ENCODE measurements at regions not wholly inside any gene's neighbourhood (a gene's known extent, or its start where the extent isn't known, plus 50 kb on each side); places are given as distances from the start of the nearest gene placed in this dataset.

GRCh38 chr3:74370342-74370741, 244.1 kb downstream of the CNTN3 start:
- no peak for DNase-seq (ENCODE audit: low read depth, low spot score)
- H3K4me3 ChIP-seq (ENCODE audit: low read length) = no peak overlapping the region

- H3K4me3 ChIP-seq (ENCODE audit: low read length) = no peak overlapping the region
- DNase-seq (ENCODE audit: low read depth, low spot score) = no peak
Observed at GRCh38 chr3:74366331-74366730, 248.1 kb downstream of the CNTN3 start.

- H3K4me3 ChIP-seq (ENCODE audit: low read length) = no peak overlapping the region
- DNase-seq (ENCODE audit: low read depth, low spot score) = no peak
Observed at GRCh38 chr3:74363346-74363745, 251.1 kb downstream of the CNTN3 start.

DNA sequence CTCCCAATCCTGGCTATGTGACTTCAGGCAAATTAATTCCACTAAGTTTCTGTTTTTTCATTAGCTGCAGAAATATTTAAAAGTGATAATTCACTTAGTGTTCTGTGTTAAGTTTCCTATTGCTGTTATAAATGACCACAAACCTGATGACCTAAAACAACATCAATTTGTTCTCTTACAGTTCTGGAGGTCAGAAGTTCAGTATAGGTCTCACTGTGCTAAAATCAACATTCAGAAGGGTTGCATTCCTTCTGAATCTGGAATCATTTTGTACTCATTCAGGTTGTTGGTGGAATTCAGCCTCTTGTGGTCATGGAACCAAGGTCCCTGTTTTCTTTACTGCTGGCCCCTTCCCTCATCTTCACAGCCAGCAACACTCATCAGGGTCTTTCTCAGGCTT, 254.1 kb downstream of the CNTN3 start:
- DNase-seq (ENCODE audit: low read depth, low spot score) = no peak
- no peak overlapping the region for H3K4me3 ChIP-seq (ENCODE audit: low read length)

DNA sequence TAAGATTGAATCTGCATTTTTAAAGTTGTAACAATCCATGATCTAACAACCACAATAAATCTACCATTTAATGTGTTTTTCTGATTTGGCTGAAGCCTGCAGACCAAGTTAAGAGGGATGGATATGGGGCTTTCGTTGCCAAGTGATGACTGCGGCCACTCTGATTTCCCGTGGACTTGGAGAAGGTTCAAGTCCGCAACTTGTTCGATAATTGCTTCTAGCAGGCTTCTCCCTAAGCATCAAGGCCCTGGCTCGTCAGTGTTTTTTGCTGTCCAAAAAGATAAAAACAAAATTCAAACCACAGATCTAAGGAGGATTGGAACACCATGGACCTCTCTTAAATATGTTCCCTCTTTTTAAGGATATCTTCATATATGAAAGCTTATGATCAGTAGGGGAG, 256.6 kb downstream of the CNTN3 start:
- DNase-seq (ENCODE audit: low read depth, low spot score) = no peak
- H3K4me3 ChIP-seq (ENCODE audit: low read length) = no peak overlapping the region

- H3K4me3 ChIP-seq (ENCODE audit: low read length) = no peak overlapping the region
- DNase-seq (ENCODE audit: low read depth, low spot score) = no peak
Observed at GRCh38 chr3:74353039-74353438, 261.4 kb downstream of the CNTN3 start.

DNA sequence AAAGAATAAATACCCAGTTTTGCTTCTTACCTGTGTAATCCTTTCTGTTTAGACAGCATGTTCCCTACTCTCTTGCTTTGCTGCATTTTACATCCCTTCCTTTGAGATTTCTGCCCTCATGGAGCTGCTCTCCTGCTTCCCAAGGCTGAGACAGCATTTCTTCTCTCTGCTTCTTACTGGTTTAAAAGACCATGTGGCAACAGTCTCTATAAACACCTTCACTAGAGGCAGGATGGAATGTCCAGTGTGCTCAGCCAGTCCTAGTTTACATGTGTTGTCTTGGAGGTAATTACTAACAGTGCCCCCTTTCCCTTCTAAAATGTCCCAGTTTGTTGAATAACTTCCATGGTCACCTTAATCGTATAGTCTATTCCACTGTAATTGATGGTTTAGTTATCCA, 262.3 kb downstream of the CNTN3 start:
- no peak for DNase-seq (ENCODE audit: low read depth, low spot score)
- H3K4me3 ChIP-seq (ENCODE audit: low read length) = no peak overlapping the region

DNA sequence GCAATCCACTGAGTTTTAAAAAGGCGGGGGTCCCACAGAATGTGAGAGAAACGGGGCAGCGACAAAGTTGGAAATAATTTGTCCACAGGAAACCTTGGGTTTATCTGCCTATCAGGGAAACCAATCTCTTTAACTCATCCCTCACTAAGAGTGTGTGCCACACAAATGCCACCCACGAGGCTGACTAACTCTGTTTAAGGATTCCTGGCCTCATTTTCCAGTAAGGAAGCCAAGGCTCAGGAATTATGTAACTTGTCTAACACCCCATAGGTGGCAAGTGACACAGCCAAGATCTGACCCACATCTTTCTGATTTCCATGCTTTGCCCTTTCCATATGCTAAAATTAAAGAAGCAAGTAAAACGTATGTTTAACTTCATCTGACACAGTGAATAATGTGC, 263.2 kb downstream of the CNTN3 start:
- no peak for DNase-seq (ENCODE audit: low read depth, low spot score)
- H3K4me3 ChIP-seq (ENCODE audit: low read length) = no peak overlapping the region

DNA sequence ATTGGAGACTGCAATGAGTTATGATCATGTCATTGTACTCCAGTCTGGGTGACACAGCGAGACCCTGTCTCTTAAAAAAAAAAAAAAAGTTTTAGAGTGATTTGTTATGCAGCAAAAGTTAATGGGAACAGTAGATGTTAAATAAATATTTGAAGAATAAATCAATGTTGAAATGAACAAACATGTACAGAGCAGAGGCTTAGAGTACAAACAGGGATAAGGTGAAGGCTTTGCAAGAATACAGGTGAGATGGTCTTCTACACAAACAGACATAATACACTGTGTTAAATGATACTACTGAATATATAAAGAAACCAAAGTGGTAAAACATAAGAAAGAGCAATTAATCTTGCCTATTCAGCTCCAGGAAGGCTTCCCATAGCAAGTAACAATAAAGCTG, 265.4 kb downstream of the CNTN3 start:
- no peak overlapping the region for H3K4me3 ChIP-seq (ENCODE audit: low read length)
- no peak for DNase-seq (ENCODE audit: low read depth, low spot score)

DNA sequence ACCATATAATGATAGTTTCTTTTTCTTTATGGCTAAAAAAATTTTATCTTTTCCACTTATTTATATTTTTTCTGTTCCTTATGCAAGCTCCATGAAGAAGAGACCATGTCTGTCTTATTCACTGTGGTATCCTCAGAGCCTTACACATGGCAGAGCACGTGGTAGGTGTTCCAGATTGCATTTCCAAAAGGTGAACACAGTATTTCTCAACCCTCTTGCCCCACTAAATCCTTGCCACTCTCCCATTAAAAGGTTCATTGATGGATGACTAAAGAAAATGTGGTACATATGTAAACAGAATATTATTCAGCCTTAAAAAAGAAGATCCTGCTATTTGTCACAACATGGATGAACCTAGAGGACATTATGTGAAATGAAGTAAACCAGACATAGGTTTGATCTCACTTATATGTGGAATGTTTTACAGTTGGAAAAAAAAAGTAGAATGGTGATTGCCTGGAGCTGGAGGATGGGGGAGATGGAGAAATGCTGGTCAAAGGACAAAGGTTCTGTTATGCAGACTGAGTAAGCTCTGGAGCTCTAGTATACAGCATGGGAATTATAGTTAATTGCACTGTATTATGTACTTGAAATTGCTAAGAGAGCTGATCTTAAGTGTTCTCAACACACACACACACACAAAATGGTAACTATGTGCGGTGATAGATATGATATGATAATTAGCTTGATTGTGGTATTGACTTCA, 266.7 kb downstream of the CNTN3 start:
- no peak for DNase-seq (ENCODE audit: low read depth, low spot score)
- H3K4me3 ChIP-seq (ENCODE audit: low read length) = no peak overlapping the region

DNA sequence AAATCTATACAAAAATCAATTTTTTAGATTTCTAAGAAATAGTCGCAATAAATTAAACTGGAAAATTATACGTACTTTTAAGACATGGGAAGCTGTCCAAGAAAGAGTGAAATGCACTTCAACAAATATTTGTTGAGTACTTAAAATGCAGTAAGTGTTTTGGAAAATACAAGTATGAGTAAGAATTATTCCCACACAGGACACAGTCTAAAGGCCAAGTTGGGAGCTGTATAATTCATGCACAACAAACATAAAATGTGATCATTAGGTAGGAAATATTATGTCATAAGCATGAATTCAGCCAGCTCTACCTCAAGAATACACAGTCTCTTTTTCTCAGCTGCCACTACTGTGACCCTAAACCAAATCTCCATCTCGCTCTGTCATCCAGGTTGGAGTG, 267.6 kb downstream of the CNTN3 start:
- no peak overlapping the region for H3K4me3 ChIP-seq (ENCODE audit: low read length)
- no peak for DNase-seq (ENCODE audit: low read depth, low spot score)

DNA sequence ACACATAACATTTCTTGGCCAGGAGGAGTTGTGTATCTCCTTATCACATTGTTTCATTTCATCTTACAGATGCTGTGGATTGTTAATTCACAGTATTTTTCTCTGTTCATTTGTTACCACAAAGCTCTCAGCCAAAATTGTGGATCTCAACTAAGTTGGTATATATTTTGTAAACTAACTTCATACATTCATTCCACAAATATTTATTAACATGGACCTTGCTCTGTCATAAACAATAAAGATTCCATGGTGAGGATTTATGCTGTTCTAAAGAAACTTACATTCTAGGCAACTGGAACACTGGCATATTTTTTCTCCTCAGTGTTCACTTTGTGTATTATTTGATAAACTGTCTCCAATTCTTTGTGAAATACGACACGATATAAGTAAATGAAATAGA, 268.8 kb downstream of the CNTN3 start:
- DNase-seq (ENCODE audit: low read depth, low spot score) = no peak
- no peak overlapping the region for H3K4me3 ChIP-seq (ENCODE audit: low read length)

DNA sequence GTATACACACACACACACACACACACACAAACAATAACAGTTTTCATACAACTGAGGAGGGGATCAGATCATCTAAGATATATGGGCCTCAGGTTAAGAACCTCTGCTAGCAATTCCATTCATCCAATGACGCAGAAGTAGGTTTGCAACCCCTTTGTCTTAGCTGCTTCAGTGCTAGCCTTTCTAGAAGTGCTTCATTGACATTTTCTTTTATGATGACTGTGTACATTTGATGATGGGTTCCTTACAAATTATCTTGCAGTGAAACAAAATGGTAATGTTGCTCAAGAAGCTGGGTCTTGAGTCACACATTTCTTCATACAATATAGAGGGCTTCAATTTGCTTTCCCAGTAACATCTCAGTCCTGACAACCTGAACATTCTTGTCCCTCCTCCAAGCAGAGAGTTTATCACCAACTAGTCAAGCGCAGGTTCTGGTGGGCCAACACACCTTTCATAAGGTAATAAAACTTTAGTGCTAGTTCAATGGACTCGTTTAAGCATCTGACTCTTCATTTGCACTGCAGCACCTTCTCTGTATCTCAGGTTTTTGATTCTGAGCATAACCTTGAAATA, 269.5 kb downstream of the CNTN3 start:
- no peak overlapping the region for H3K4me3 ChIP-seq (ENCODE audit: low read length)
- no peak for DNase-seq (ENCODE audit: low read depth, low spot score)

DNA sequence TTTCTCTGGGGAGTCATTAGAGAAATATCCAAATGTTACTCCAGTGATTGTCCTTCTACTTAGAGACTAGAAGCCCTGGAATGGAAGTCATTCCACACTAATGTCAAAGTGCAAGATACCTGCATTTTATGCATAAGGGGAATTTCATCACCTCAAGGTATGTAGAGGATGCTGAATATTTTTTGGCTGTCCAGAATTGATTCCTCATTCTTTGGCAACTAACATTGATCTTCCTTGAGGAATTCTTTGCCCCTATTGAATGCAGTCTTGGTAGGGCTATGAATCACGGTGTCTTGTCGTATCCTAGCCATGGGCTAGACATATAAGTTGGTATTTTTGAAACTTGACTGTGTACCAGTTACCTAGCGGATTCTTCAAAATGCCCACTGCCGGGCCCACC, 271.1 kb downstream of the CNTN3 start:
- H3K4me3 ChIP-seq (ENCODE audit: low read length) = no peak overlapping the region
- DNase-seq (ENCODE audit: low read depth, low spot score) = no peak

GRCh38 chr3:74338998-74339397, 275.5 kb downstream of the CNTN3 start:
- no peak for DNase-seq (ENCODE audit: low read depth, low spot score)
- H3K4me3 ChIP-seq (ENCODE audit: low read length) = no peak overlapping the region

DNA sequence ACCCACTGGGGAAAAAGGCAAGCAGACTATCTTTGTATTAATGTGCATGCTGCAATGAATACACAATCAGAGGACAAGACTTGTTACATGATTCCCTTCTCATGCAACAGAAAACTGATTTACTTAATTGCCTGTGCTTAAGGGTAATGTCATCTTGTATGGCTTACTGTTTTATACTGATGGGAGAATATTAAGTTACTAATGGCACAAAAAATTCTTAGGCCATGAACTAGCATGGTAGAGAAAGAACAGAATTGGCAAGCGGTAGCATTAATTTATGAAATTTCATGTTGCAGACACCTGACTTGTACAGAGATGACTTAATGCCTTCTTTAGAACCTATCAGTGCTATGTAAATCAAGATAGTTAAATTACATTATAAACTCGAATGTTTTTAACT, 282.3 kb downstream of the CNTN3 start:
- DNase-seq (ENCODE audit: low read depth, low spot score) = no peak
- H3K4me3 ChIP-seq (ENCODE audit: low read length) = no peak overlapping the region

DNA sequence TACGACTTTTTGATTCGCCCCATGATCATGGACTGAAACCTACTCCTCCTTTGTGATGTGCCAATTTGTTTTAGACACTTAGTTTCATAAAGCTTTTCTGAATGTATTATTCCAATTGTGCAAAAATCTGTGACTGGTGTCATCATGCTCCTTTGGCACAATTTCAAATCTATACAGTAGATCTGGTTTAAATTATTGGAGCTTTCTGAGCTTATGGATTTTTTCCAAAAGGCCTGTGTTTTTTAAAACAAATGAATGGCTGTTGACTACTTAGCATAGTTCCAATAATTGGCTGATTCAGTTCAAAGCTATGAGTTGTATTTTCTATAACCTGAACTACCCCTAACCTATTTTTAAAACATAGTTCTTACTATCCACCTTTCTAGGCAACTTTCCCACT, 282.7 kb downstream of the CNTN3 start:
- no peak overlapping the region for H3K4me3 ChIP-seq (ENCODE audit: low read length)
- DNase-seq (ENCODE audit: low read depth, low spot score) = no peak

- H3K4me3 ChIP-seq (ENCODE audit: low read length) = no peak overlapping the region
- DNase-seq (ENCODE audit: low read depth, low spot score) = no peak
Observed at GRCh38 chr3:74329096-74329495, 285.4 kb downstream of the CNTN3 start.

GRCh38 chr3:74328435-74328834, 286.0 kb downstream of the CNTN3 start:
- no peak overlapping the region for H3K4me3 ChIP-seq (ENCODE audit: low read length)
- no peak for DNase-seq (ENCODE audit: low read depth, low spot score)

DNA sequence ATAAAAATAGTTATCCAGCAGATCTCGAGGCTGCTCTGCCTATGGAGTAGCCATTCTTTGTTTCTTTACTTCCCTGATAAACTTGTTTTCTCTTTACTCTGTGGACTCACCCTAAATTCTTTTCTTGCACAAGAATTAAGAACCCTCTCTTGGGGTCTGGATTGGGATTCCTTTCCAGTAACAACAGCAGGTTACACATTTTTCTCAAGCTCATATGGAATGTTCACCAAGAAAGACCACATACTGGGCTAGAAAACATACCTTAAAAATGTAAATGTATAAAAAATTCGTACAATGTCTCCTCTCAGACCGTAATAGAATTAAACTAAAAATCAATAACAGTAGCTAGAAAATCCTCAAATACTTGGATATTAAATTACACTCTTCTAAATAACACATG, 299.2 kb downstream of the CNTN3 start:
- DNase-seq (ENCODE audit: low read depth, low spot score) = no peak
- no peak overlapping the region for H3K4me3 ChIP-seq (ENCODE audit: low read length)

DNA sequence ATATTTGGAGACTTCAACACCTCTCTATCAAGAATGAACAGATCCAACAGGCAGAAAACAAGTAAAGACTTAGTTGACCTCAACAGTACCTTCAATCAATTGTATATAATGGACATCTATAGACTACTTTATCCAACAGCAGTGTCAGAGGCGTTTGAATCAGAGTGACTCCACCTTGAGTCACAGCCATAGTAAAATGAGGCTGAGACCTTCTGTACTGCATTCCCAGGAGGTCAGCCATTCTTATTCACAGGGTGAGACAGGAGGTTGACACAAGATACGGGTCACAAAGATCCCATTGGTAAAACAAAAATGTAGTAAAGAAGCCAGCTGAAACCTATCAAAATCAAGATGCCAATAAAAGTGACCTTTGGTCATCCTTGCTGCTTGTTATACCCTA, 299.8 kb downstream of the CNTN3 start:
- DNase-seq (ENCODE audit: low read depth, low spot score) = no peak
- no peak overlapping the region for H3K4me3 ChIP-seq (ENCODE audit: low read length)
